HG03280 (cell line): ENCODE measurements at regions not wholly inside any gene's neighbourhood (a gene's known extent, or its start where the extent isn't known, plus 50 kb on each side); places are given as distances from the start of the nearest gene placed in this dataset.

ENCODE experiments used
- ATAC-seq: cut with Tn5 transposase; IDR thresholded peaks from one replicate; pipeline ENCODE4 v1.9.1; 2021; ENCODE audit warnings: mild to moderate bottlenecking, moderate library complexity; ENCODE audit not compliant: unreplicated experiment

- ATAC-seq = no peak
Observed at GRCh38 chr20:48194583-48194982, 409.3 kb upstream of the SULF2 start.

- ATAC-seq = no peak
Observed at GRCh38 chr20:48193627-48194425, 408.5 kb upstream of the SULF2 start.

GRCh38 chr20:48192109-48192508, 406.8 kb upstream of the SULF2 start:
- ATAC-seq = no peak

GRCh38 chr20:48191200-48191599, 405.9 kb upstream of the SULF2 start:
- ATAC-seq = no peak

GRCh38 chr20:48190757-48191156, 405.5 kb upstream of the SULF2 start:
- no peak for ATAC-seq

- ATAC-seq = no peak
Observed at GRCh38 chr20:48189181-48189580, 403.9 kb upstream of the SULF2 start.

- ATAC-seq = no peak
Observed at GRCh38 chr20:48187851-48188250, 402.6 kb upstream of the SULF2 start.

- ATAC-seq = no peak
Observed at GRCh38 chr20:48186915-48187314, 401.6 kb upstream of the SULF2 start.

- ATAC-seq = no peak
Observed at GRCh38 chr20:48186447-48186846, 401.2 kb upstream of the SULF2 start.

GRCh38 chr20:48184229-48184628, 398.9 kb upstream of the SULF2 start:
- no peak for ATAC-seq

- no peak for ATAC-seq
Observed at GRCh38 chr20:48181261-48181935, 396.1 kb upstream of the SULF2 start.

GRCh38 chr20:48180618-48181017, 395.3 kb upstream of the SULF2 start:
- ATAC-seq = no peak

- ATAC-seq = no peak
Observed at GRCh38 chr20:48180024-48180423, 394.7 kb upstream of the SULF2 start.

GRCh38 chr20:48178633-48179032, 393.4 kb upstream of the SULF2 start:
- ATAC-seq = no peak

- ATAC-seq = no peak
Observed at GRCh38 chr20:48177058-48177457, 391.8 kb upstream of the SULF2 start.

- no peak for ATAC-seq
Observed at GRCh38 chr20:48176139-48176538, 390.9 kb upstream of the SULF2 start.

GRCh38 chr20:48175261-48175660, 390.0 kb upstream of the SULF2 start:
- no peak for ATAC-seq

- no peak for ATAC-seq
Observed at GRCh38 chr20:48172357-48172702, 387.0 kb upstream of the SULF2 start.

GRCh38 chr20:48171626-48172356, 386.5 kb upstream of the SULF2 start:
- ATAC-seq = no peak

- no peak for ATAC-seq
Observed at GRCh38 chr20:48171071-48171470, 385.8 kb upstream of the SULF2 start.

GRCh38 chr20:48170625-48171024, 385.3 kb upstream of the SULF2 start:
- no peak for ATAC-seq

GRCh38 chr20:48169650-48170225, 384.5 kb upstream of the SULF2 start:
- ATAC-seq = no peak
